ENCODE measurements at regions not wholly inside any gene's neighbourhood (a gene's known extent, or its start where the extent isn't known, plus 50 kb on each side); places are given as distances from the start of the nearest gene placed in this dataset.

- Histone ChIP-seq H3K9me3 (ENCODE audit: insufficient read depth, low read depth, low read length) (no peaks in the 10 kb centered on the region), H3K4me2 (ENCODE audit: low read length) (no peak overlapping the region), H3K36me3 (ENCODE audit: insufficient read depth, low read length) (no peaks in the 10 kb centered on the region), H2AFZ (ENCODE audit: low read depth, low read length) (no peak overlapping the region), H3K79me2 (ENCODE audit: insufficient read depth, low read length) (no peaks in the 10 kb centered on the region), H3K27me3 (ENCODE audit: insufficient read depth, low read length) (no peaks in the 10 kb centered on the region), H3K4me1 (ENCODE audit: insufficient read depth, low read length) (no peaks in the 10 kb centered on the region), H3K9ac (ENCODE audit: low read length) (no peak overlapping the region), H3K27ac (ENCODE audit: low read depth, low read length) (no peak overlapping the region), H3K4me3 (ENCODE audit: insufficient read depth, low read depth, low read length) (no peak overlapping the region), H4K20me1 (ENCODE audit: insufficient read depth, low read length) (no peaks in the 10 kb centered on the region)
- no peak overlapping the region for H3K27ac Mint-ChIP-seq (ENCODE audit: unreplicated experiment)
- no peak for DNase-seq (ENCODE audit: low read depth)
- TF ChIP-seq EZH2 (IDR thresholded peaks at IDR 0.05; ENCODE audit: insufficient read depth, low read length) = no peak
- no peak for TF ChIP-seq CTCF (IDR thresholded peaks at IDR 0.05; ENCODE audit: insufficient read depth, low read depth, low read length)
- H3K27me3 Mint-ChIP-seq (ENCODE audit: low read depth, unreplicated experiment) = peaks cover 4% of the 10 kb centered on the region
- no peak for FAIRE-seq
- H3K4me3 Mint-ChIP-seq (ENCODE audit: unreplicated experiment) = no peak overlapping the region
- peaks cover 10% of the 10 kb centered on the region for H3K4me1 Mint-ChIP-seq (ENCODE audit: low read depth, unreplicated experiment)
- H3K36me3 Mint-ChIP-seq (ENCODE audit: low read depth, unreplicated experiment) = no peaks in the 10 kb centered on the region
- no peaks in the 10 kb centered on the region for H3K9me3 Mint-ChIP-seq (ENCODE audit: unreplicated experiment)
Measured at GRCh38 chr6:55017555-55018300, 156.6 kb upstream of the HCRTR2 start.

- Histone ChIP-seq H3K4me1 (ENCODE audit: insufficient read depth, low read length) (no peaks in the 10 kb centered on the region), H3K79me2 (ENCODE audit: insufficient read depth, low read length) (no peaks in the 10 kb centered on the region), H4K20me1 (ENCODE audit: insufficient read depth, low read length) (no peaks in the 10 kb centered on the region), H3K27ac (ENCODE audit: low read depth, low read length) (no peak overlapping the region), H3K9ac (ENCODE audit: low read length) (no peak overlapping the region), H3K36me3 (ENCODE audit: insufficient read depth, low read length) (no peaks in the 10 kb centered on the region), H3K4me3 (ENCODE audit: insufficient read depth, low read depth, low read length) (no peak overlapping the region), H3K9me3 (ENCODE audit: insufficient read depth, low read depth, low read length) (no peaks in the 10 kb centered on the region), H3K4me2 (ENCODE audit: low read length) (no peak overlapping the region), H2AFZ (ENCODE audit: low read depth, low read length) (no peak overlapping the region), H3K27me3 (ENCODE audit: insufficient read depth, low read length) (no peaks in the 10 kb centered on the region)
- no peak for FAIRE-seq
- Mint-ChIP-seq H3K4me3 (ENCODE audit: unreplicated experiment) (no peak overlapping the region), H3K36me3 (ENCODE audit: low read depth, unreplicated experiment) (no peaks in the 10 kb centered on the region), H3K9me3 (ENCODE audit: unreplicated experiment) (no peaks in the 10 kb centered on the region), H3K27ac (ENCODE audit: unreplicated experiment) (no peak overlapping the region), H3K27me3 (ENCODE audit: low read depth, unreplicated experiment) (peaks cover 4% of the 10 kb centered on the region), H3K4me1 (ENCODE audit: low read depth, unreplicated experiment) (peaks cover 6% of the 10 kb centered on the region)
- DNase-seq (ENCODE audit: low read depth) = no peak
- TF ChIP-seq EZH2 (IDR thresholded peaks at IDR 0.05; ENCODE audit: insufficient read depth, low read length) = no peak
- TF ChIP-seq CTCF (IDR thresholded peaks at IDR 0.05; ENCODE audit: insufficient read depth, low read depth, low read length) = no peak
Measured at GRCh38 chr6:55019591-55019990, 154.7 kb upstream of the HCRTR2 start.

GRCh38 chr6:55023230-55023629, 151.1 kb upstream of the HCRTR2 start:
- DNase-seq (ENCODE audit: low read depth) (no peak), FAIRE-seq (no peak)
- Histone ChIP-seq H3K4me1 (ENCODE audit: insufficient read depth, low read length) (no peaks in the 10 kb centered on the region), H3K36me3 (ENCODE audit: insufficient read depth, low read length) (no peaks in the 10 kb centered on the region), H3K9me3 (ENCODE audit: insufficient read depth, low read depth, low read length) (no peaks in the 10 kb centered on the region), H3K9ac (ENCODE audit: low read length) (no peak overlapping the region), H3K27ac (ENCODE audit: low read depth, low read length) (no peak overlapping the region), H3K4me3 (ENCODE audit: insufficient read depth, low read depth, low read length) (no peak overlapping the region), H2AFZ (ENCODE audit: low read depth, low read length) (no peak overlapping the region), H3K4me2 (ENCODE audit: low read length) (no peak overlapping the region), H3K79me2 (ENCODE audit: insufficient read depth, low read length) (no peaks in the 10 kb centered on the region), H4K20me1 (ENCODE audit: insufficient read depth, low read length) (no peaks in the 10 kb centered on the region), H3K27me3 (ENCODE audit: insufficient read depth, low read length) (no peaks in the 10 kb centered on the region)
- Mint-ChIP-seq H3K4me3 (ENCODE audit: unreplicated experiment) (no peak overlapping the region), H3K27ac (ENCODE audit: unreplicated experiment) (no peak overlapping the region), H3K4me1 (ENCODE audit: low read depth, unreplicated experiment) (no peaks in the 10 kb centered on the region), H3K9me3 (ENCODE audit: unreplicated experiment) (no peaks in the 10 kb centered on the region), H3K27me3 (ENCODE audit: low read depth, unreplicated experiment) (no peaks in the 10 kb centered on the region), H3K36me3 (ENCODE audit: low read depth, unreplicated experiment) (no peaks in the 10 kb centered on the region)
- TF ChIP-seq EZH2 (IDR thresholded peaks at IDR 0.05; ENCODE audit: insufficient read depth, low read length) (no peak), CTCF (IDR thresholded peaks at IDR 0.05; ENCODE audit: insufficient read depth, low read depth, low read length) (no peak)
